ENCODE measurements at regions not wholly inside any gene's neighbourhood (a gene's known extent, or its start where the extent isn't known, plus 50 kb on each side); places are given as distances from the start of the nearest gene placed in this dataset.

- TF ChIP-seq EZH2phosphoT487 (IDR thresholded peaks at IDR 0.05; ENCODE audit: borderline replicate concordance, low read depth, low read length) = no peak
- TF ChIP-seq, protein P1, sequence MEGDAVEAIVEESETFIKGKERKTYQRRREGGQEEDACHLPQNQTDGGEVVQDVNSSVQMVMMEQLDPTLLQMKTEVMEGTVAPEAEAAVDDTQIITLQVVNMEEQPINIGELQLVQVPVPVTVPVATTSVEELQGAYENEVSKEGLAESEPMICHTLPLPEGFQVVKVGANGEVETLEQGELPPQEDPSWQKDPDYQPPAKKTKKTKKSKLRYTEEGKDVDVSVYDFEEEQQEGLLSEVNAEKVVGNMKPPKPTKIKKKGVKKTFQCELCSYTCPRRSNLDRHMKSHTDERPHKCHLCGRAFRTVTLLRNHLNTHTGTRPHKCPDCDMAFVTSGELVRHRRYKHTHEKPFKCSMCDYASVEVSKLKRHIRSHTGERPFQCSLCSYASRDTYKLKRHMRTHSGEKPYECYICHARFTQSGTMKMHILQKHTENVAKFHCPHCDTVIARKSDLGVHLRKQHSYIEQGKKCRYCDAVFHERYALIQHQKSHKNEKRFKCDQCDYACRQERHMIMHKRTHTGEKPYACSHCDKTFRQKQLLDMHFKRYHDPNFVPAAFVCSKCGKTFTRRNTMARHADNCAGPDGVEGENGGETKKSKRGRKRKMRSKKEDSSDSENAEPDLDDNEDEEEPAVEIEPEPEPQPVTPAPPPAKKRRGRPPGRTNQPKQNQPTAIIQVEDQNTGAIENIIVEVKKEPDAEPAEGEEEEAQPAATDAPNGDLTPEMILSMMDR (conservative IDR thresholded peaks at IDR 0.05; ENCODE audit: low read length) = peak; percentile 93
Observed at GRCh38 chr19:30666301-30666803, 294.2 kb downstream of the ZNF536 start.
